ENCODE measurements at regions not wholly inside any gene's neighbourhood (a gene's known extent, or its start where the extent isn't known, plus 50 kb on each side); places are given as distances from the start of the nearest gene placed in this dataset.
"Not testable (repeated sequence)": the region's sequence is repeated elsewhere in the genome, so short reads cannot be mapped to it uniquely, and the experiment has no call there.

- in situ Hi-C loops (cut with HindIII; ENCODE audit: low sequenced_read_pairs): no loop called here
- no peak for TF ChIP-seq CTCF (IDR thresholded peaks at IDR 0.05; ENCODE audit: low read depth, low read length)
- DNase-seq (ENCODE audit: low read depth, low spot score): no peak
- no peak overlapping the region for H3K4me3 ChIP-seq (ENCODE audit: low read depth, low read length)
Observed at GRCh38 chr2:189312211-189312610, 129.1 kb upstream of the WDR75 start.

GRCh38 chr2:189312643-189313042 is 128.6 kb upstream of the WDR75 start:
- H3K4me3 ChIP-seq (ENCODE audit: low read depth, low read length): no peak overlapping the region
- TF ChIP-seq CTCF (IDR thresholded peaks at IDR 0.05; ENCODE audit: low read depth, low read length): no peak
- in situ Hi-C loops (cut with HindIII; ENCODE audit: low sequenced_read_pairs): no loop called here
- no peak for DNase-seq (ENCODE audit: low read depth, low spot score)

- TF ChIP-seq CTCF (IDR thresholded peaks at IDR 0.05; ENCODE audit: low read depth, low read length): no peak
- no peak overlapping the region for H3K4me3 ChIP-seq (ENCODE audit: low read depth, low read length)
- in situ Hi-C loops (cut with HindIII; ENCODE audit: low sequenced_read_pairs): no loop called here
- peak; percentile 50 for DNase-seq (ENCODE audit: low read depth, low spot score)
Observed at GRCh38 chr2:189318761-189319160, 122.5 kb upstream of the WDR75 start.

- DNase-seq (ENCODE audit: low read depth, low spot score): not testable (repeated sequence)
Observed at GRCh38 chr2:189319424-189319823, 121.8 kb upstream of the WDR75 start.

GRCh38 chr2:189327879-189328847 is 113.1 kb upstream of the WDR75 start:
- DNase-seq (ENCODE audit: low read depth, low spot score): peak; percentile 36
- in situ Hi-C loops (cut with HindIII; ENCODE audit: low sequenced_read_pairs): no loop called here
- no peak overlapping the region for H3K4me3 ChIP-seq (ENCODE audit: low read depth, low read length)
- TF ChIP-seq CTCF (IDR thresholded peaks at IDR 0.05; ENCODE audit: low read depth, low read length): no peak

More at GRCh38 chr2:189319424-189319823, 121.8 kb upstream of the WDR75 start:
- in situ Hi-C loops (cut with HindIII; ENCODE audit: low sequenced_read_pairs); H3K4me3 ChIP-seq (ENCODE audit: low read depth, low read length): not testable (repeated sequence)

GRCh38 chr2:189328848-189329245 is 112.4 kb upstream of the WDR75 start:
- no peak overlapping the region for H3K4me3 ChIP-seq (ENCODE audit: low read depth, low read length)
- in situ Hi-C loops (cut with HindIII; ENCODE audit: low sequenced_read_pairs): no loop called here
- no peak for TF ChIP-seq CTCF (IDR thresholded peaks at IDR 0.05; ENCODE audit: low read depth, low read length)
- DNase-seq (ENCODE audit: low read depth, low spot score): peak; percentile 54

- in situ Hi-C loops (cut with HindIII; ENCODE audit: low sequenced_read_pairs): no loop called here
- DNase-seq (ENCODE audit: low read depth, low spot score): no peak
- no peak for TF ChIP-seq CTCF (IDR thresholded peaks at IDR 0.05; ENCODE audit: low read depth, low read length)
- H3K4me3 ChIP-seq (ENCODE audit: low read depth, low read length): no peak overlapping the region
Observed at GRCh38 chr2:189336276-189336975, 104.8 kb upstream of the WDR75 start.

Data from astrocyte of the spinal cord (primary cell).